CD8-positive, alpha-beta memory T cell (primary cell): ENCODE measurements at regions not wholly inside any gene's neighbourhood (a gene's known extent, or its start where the extent isn't known, plus 50 kb on each side); places are given as distances from the start of the nearest gene placed in this dataset.
A peak's percentile ranks its signal among the peaks of the same experiment; 100 is the strongest.

Source experiments
- CTCF ChIA-PET: fragments of 350-600 bp; sonication (Branson Sonifier 250); formaldehyde crosslinking; loops from one replicate; lab custom pipeline; 2021; ENCODE audit warnings: antibody characterized with exemption; lab: Charles Lee
- POLR2A ChIA-PET: fragments of 350-600 bp; sonication (Branson Sonifier 250); formaldehyde crosslinking; loops from one replicate; lab custom pipeline; 2021; ENCODE audit warnings: antibody characterized with exemption; lab: Charles Lee
- DNase-seq, 5 donors: peaks; one replicate each; pipeline versions ENCODE4 v3.0.0 to v3.0.0-alpha.2; 2020 to 2022; ENCODE audit warnings: mixed read lengths in 1 of 5
- H3K27ac ChIP-seq: one replicate; pipeline ENCODE4 v1.7.0; 2013; ENCODE audit warnings: low read depth, mild to moderate bottlenecking, low read length, moderate library complexity
- H3K27me3 ChIP-seq: 2 replicates; pipeline ENCODE4 v1.7.0; 2013; ENCODE audit warnings: low read length, mild to moderate bottlenecking; ENCODE audit not compliant: insufficient read depth, poor library complexity, severe bottlenecking
- H3K36me3 ChIP-seq: 2 replicates; pipeline ENCODE4 v1.7.0; 2013; ENCODE audit warnings: mild to moderate bottlenecking, low read length, moderate library complexity; ENCODE audit not compliant: insufficient read depth
- H3K4me1 ChIP-seq: 2 replicates; pipeline ENCODE4 v1.7.0; 2013; ENCODE audit warnings: mild to moderate bottlenecking, low read length, moderate library complexity; ENCODE audit not compliant: insufficient read depth
- H3K4me3 ChIP-seq: 2 replicates; pipeline ENCODE4 v1.7.0; 2013; ENCODE audit warnings: mild to moderate bottlenecking, low read length
- H3K9me3 ChIP-seq: 2 replicates; pipeline ENCODE4 v1.7.0; 2013; ENCODE audit warnings: mild to moderate bottlenecking, low read length
- H3K27ac Mint-ChIP-seq, 8 donors: one replicate each; pipeline ENCODE4 v1.8.0; 2020 to 2021; ENCODE audit warnings: mixed read lengths in 8 of 8, mild to moderate bottlenecking in 6 of 8, inconsistent platforms in 3 of 8, moderate library complexity in 3 of 8
- H3K27me3 Mint-ChIP-seq, 2 donors: one replicate each; pipeline ENCODE4 v1.8.0; 2020 to 2021; ENCODE audit warnings: mixed read lengths in 2 of 2, mild to moderate bottlenecking in 1 of 2, moderate library complexity in 1 of 2
- H3K36me3 Mint-ChIP-seq, 3 donors: one replicate each; pipeline ENCODE4 v1.8.0; 2020 to 2021; ENCODE audit warnings: mixed read lengths in 3 of 3, inconsistent platforms in 1 of 3, mild to moderate bottlenecking in 1 of 3
- H3K4me1 Mint-ChIP-seq, 3 donors: one replicate each; pipeline ENCODE4 v1.8.0; 2020 to 2021; ENCODE audit warnings: mixed read lengths in 3 of 3, inconsistent platforms in 1 of 3, mild to moderate bottlenecking in 1 of 3
- H3K4me3 Mint-ChIP-seq, 7 donors: one replicate each; pipeline ENCODE4 v1.8.0; 2020 to 2021; ENCODE audit warnings: mixed read lengths in 7 of 7, mild to moderate bottlenecking in 6 of 7, moderate library complexity in 4 of 7, inconsistent platforms in 2 of 7
- H3K9me3 Mint-ChIP-seq, 5 donors: one replicate each; pipeline ENCODE4 v1.8.0; 2020 to 2022; ENCODE audit warnings: mixed read lengths in 5 of 5, mild to moderate bottlenecking in 3 of 5, moderate library complexity in 2 of 5, inconsistent platforms in 1 of 5

- CTCF ChIA-PET = no interaction called here
- no peaks in the 10 kb centered on the region for H3K9me3 ChIP-seq
- POLR2A ChIA-PET = no interaction called here
These were observed 115.2 kb upstream of the ZNF32 start for GRCh38 chr10:43763846-43764245.

GRCh38 chr10:43760514-43760913 is 111.8 kb upstream of the ZNF32 start:
- H3K4me1 ChIP-seq = no peaks in the 10 kb centered on the region
- no peaks in the 10 kb centered on the region for H3K36me3 Mint-ChIP-seq
- H3K27ac Mint-ChIP-seq = no peak overlapping the region
- H3K27me3 Mint-ChIP-seq = no peaks in the 10 kb centered on the region
- no peak overlapping the region for H3K4me3 ChIP-seq
- CTCF ChIA-PET = no interaction called here
- H3K27ac ChIP-seq = no peak overlapping the region
- H3K9me3 Mint-ChIP-seq = peaks cover 0 to 3% (median 0%) of the 10 kb centered on the region in 5 donors
- no peaks in the 10 kb centered on the region for H3K9me3 ChIP-seq
- no peaks in the 10 kb centered on the region for H3K4me1 Mint-ChIP-seq
- POLR2A ChIA-PET = no interaction called here
- no peak for DNase-seq
- H3K36me3 ChIP-seq = no peaks in the 10 kb centered on the region
- no peak overlapping the region for H3K4me3 Mint-ChIP-seq
- no peaks in the 10 kb centered on the region for H3K27me3 ChIP-seq

More at GRCh38 chr10:43763846-43764245, 115.2 kb upstream of the ZNF32 start:
- no peak overlapping the region for H3K27ac Mint-ChIP-seq
- no peak overlapping the region for H3K4me3 Mint-ChIP-seq
- peaks cover 0 to 1% of the 10 kb centered on the region in 2 donors for H3K27me3 Mint-ChIP-seq
- Histone ChIP-seq H3K4me1 (no peaks in the 10 kb centered on the region), H3K27ac (no peak overlapping the region), H3K36me3 (no peaks in the 10 kb centered on the region), H3K4me3 (no peak overlapping the region), H3K27me3 (no peaks in the 10 kb centered on the region)
- DNase-seq = no peak
- peaks cover 12 to 22% (median 13%) of the 10 kb centered on the region in 5 donors for H3K9me3 Mint-ChIP-seq
- H3K36me3 Mint-ChIP-seq = peaks cover 0 to 18% (median 1%) of the 10 kb centered on the region in 3 donors
- H3K4me1 Mint-ChIP-seq = no peaks in the 10 kb centered on the region

GRCh38 chr10:43759216-43759615 is 110.5 kb upstream of the ZNF32 start:
- no peak for DNase-seq
- no peaks in the 10 kb centered on the region for H3K9me3 ChIP-seq
- no peaks in the 10 kb centered on the region for H3K36me3 ChIP-seq
- H3K27me3 ChIP-seq = no peaks in the 10 kb centered on the region
- H3K27me3 Mint-ChIP-seq = no peaks in the 10 kb centered on the region
- peak overlapping the region in 1 of 8 donors; percentile 69 for H3K27ac Mint-ChIP-seq
- no peaks in the 10 kb centered on the region for H3K4me1 Mint-ChIP-seq
- H3K4me1 ChIP-seq = no peaks in the 10 kb centered on the region
- H3K4me3 ChIP-seq = no peak overlapping the region
- no peaks in the 10 kb centered on the region for H3K36me3 Mint-ChIP-seq
- CTCF ChIA-PET = no interaction called here
- no peak overlapping the region for H3K27ac ChIP-seq
- POLR2A ChIA-PET = no interaction called here
- H3K9me3 Mint-ChIP-seq = no peaks in the 10 kb centered on the region
- H3K4me3 Mint-ChIP-seq = no peak overlapping the region

GRCh38 chr10:43756341-43756740 is 107.7 kb upstream of the ZNF32 start:
- Histone ChIP-seq H3K27ac (no peak overlapping the region), H3K9me3 (no peaks in the 10 kb centered on the region), H3K27me3 (no peaks in the 10 kb centered on the region), H3K36me3 (no peaks in the 10 kb centered on the region), H3K4me1 (no peaks in the 10 kb centered on the region), H3K4me3 (no peak overlapping the region)
- Mint-ChIP-seq H3K36me3 (no peaks in the 10 kb centered on the region), H3K4me3 (no peak overlapping the region), H3K27me3 (no peaks in the 10 kb centered on the region), H3K27ac (no peak overlapping the region), H3K4me1 (no peaks in the 10 kb centered on the region), H3K9me3 (no peaks in the 10 kb centered on the region)
- POLR2A ChIA-PET = no interaction called here
- CTCF ChIA-PET = no interaction called here
- DNase-seq = no peak

- POLR2A ChIA-PET = no interaction called here
- H3K9me3 ChIP-seq = no peaks in the 10 kb centered on the region
- Mint-ChIP-seq H3K36me3 (no peaks in the 10 kb centered on the region), H3K4me1 (no peaks in the 10 kb centered on the region), H3K4me3 (no peak overlapping the region), H3K27me3 (no peaks in the 10 kb centered on the region), H3K27ac (no peak overlapping the region), H3K9me3 (no peaks in the 10 kb centered on the region)
- H3K36me3 ChIP-seq = no peaks in the 10 kb centered on the region
- DNase-seq = no peak
- no peak overlapping the region for H3K4me3 ChIP-seq
- H3K27me3 ChIP-seq = no peaks in the 10 kb centered on the region
- CTCF ChIA-PET = no interaction called here
- H3K27ac ChIP-seq = no peak overlapping the region
- H3K4me1 ChIP-seq = no peaks in the 10 kb centered on the region
These were observed 106.0 kb upstream of the ZNF32 start for GRCh38 chr10:43754569-43755260.

- no peak overlapping the region for H3K27ac Mint-ChIP-seq
- H3K27me3 Mint-ChIP-seq = peaks cover 0 to 2% of the 10 kb centered on the region in 2 donors
- Histone ChIP-seq H3K4me1 (no peaks in the 10 kb centered on the region), H3K27me3 (no peaks in the 10 kb centered on the region), H3K4me3 (no peak overlapping the region), H3K27ac (no peak overlapping the region), H3K36me3 (no peaks in the 10 kb centered on the region), H3K9me3 (no peaks in the 10 kb centered on the region)
- H3K9me3 Mint-ChIP-seq = no peaks in the 10 kb centered on the region
- H3K36me3 Mint-ChIP-seq = no peaks in the 10 kb centered on the region
- ChIA-PET POLR2A (no interaction called here), CTCF (no interaction called here)
- H3K4me1 Mint-ChIP-seq = no peaks in the 10 kb centered on the region
- H3K4me3 Mint-ChIP-seq = no peak overlapping the region
- no peak for DNase-seq
These were observed 104.8 kb upstream of the ZNF32 start for GRCh38 chr10:43753397-43754061.

- peaks cover 0 to 3% of the 10 kb centered on the region in 2 donors for H3K27me3 Mint-ChIP-seq
- H3K9me3 Mint-ChIP-seq = no peaks in the 10 kb centered on the region
- no peak overlapping the region for H3K27ac ChIP-seq
- no peak overlapping the region for H3K27ac Mint-ChIP-seq
- no peaks in the 10 kb centered on the region for H3K9me3 ChIP-seq
- POLR2A ChIA-PET = no interaction called here
- no peak overlapping the region for H3K4me3 ChIP-seq
- no peak overlapping the region for H3K4me3 Mint-ChIP-seq
- H3K27me3 ChIP-seq = no peaks in the 10 kb centered on the region
- no peaks in the 10 kb centered on the region for H3K4me1 ChIP-seq
- no peak for DNase-seq
- CTCF ChIA-PET = no interaction called here
- no peaks in the 10 kb centered on the region for H3K36me3 ChIP-seq
- no peaks in the 10 kb centered on the region for H3K4me1 Mint-ChIP-seq
- no peaks in the 10 kb centered on the region for H3K36me3 Mint-ChIP-seq
These were observed 104.0 kb upstream of the ZNF32 start for GRCh38 chr10:43752682-43753081.

GRCh38 chr10:43751646-43752045 is 103.0 kb upstream of the ZNF32 start:
- DNase-seq = no peak
- no peaks in the 10 kb centered on the region for H3K9me3 ChIP-seq
- ChIA-PET CTCF (no interaction called here), POLR2A (no interaction called here)
- Mint-ChIP-seq H3K4me1 (no peaks in the 10 kb centered on the region), H3K9me3 (no peaks in the 10 kb centered on the region), H3K27ac (no peak overlapping the region), H3K4me3 (no peak overlapping the region), H3K36me3 (no peaks in the 10 kb centered on the region), H3K27me3 (peaks cover 0 to 3% of the 10 kb centered on the region in 2 donors)
- H3K27me3 ChIP-seq = no peaks in the 10 kb centered on the region
- H3K36me3 ChIP-seq = no peaks in the 10 kb centered on the region
- H3K4me3 ChIP-seq = no peak overlapping the region
- no peak overlapping the region for H3K27ac ChIP-seq
- no peaks in the 10 kb centered on the region for H3K4me1 ChIP-seq
